GM10266 (cell line): ENCODE measurements at regions not wholly inside any gene's neighbourhood (a gene's known extent, or its start where the extent isn't known, plus 50 kb on each side); places are given as distances from the start of the nearest gene placed in this dataset.

Experiments used
- DNase-seq: peaks from one replicate; pipeline ENCODE4 v3.0.0; 2012; ENCODE audit errors: extremely low spot score
- TF ChIP-seq, protein P1 (sequence below): IDR thresholded peaks from 2 replicates; pipeline ENCODE4 v1.5.1; 2012; ENCODE audit warnings: mild to moderate bottlenecking, low read depth; ENCODE audit not compliant: control insufficient read depth, insufficient read depth; ENCODE audit errors: missing control alignments

DNA sequence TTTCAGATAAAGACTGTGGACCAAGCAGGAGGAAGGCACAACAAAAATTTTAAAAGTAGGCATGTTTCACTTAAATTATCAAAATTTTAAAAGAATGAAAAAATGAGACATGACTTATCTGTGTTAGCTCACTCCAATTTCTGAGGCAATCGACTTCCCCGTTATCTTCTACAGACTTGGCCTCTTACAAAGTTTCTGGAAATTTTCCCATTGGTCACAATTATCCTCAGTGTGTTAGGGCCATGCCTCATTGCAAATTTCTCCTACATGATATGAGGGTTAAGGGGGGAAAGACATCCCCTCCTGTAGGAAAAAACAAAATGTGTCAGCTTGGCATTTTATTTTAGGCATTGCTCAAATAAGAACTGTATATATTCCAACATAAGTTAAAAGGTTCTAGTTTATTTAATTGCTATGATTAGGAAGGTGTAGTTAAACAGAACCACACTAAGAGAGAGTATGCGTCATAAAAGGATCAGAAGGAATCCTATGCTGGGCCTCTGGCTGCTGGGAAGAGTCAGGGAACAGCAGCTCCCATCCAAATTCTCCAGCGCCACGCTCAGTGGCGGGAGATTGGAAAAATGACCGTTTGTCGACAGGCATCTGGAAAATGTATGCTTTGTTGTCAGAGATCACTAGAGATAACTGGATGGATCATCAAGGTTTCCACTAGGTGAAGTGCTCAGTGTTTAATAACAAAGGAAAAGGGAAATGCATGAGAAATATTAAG, 463.6 kb upstream of the NR2F2 start:
- DNase-seq: no peak
- TF ChIP-seq, protein P1, sequence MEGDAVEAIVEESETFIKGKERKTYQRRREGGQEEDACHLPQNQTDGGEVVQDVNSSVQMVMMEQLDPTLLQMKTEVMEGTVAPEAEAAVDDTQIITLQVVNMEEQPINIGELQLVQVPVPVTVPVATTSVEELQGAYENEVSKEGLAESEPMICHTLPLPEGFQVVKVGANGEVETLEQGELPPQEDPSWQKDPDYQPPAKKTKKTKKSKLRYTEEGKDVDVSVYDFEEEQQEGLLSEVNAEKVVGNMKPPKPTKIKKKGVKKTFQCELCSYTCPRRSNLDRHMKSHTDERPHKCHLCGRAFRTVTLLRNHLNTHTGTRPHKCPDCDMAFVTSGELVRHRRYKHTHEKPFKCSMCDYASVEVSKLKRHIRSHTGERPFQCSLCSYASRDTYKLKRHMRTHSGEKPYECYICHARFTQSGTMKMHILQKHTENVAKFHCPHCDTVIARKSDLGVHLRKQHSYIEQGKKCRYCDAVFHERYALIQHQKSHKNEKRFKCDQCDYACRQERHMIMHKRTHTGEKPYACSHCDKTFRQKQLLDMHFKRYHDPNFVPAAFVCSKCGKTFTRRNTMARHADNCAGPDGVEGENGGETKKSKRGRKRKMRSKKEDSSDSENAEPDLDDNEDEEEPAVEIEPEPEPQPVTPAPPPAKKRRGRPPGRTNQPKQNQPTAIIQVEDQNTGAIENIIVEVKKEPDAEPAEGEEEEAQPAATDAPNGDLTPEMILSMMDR: no peak

DNA sequence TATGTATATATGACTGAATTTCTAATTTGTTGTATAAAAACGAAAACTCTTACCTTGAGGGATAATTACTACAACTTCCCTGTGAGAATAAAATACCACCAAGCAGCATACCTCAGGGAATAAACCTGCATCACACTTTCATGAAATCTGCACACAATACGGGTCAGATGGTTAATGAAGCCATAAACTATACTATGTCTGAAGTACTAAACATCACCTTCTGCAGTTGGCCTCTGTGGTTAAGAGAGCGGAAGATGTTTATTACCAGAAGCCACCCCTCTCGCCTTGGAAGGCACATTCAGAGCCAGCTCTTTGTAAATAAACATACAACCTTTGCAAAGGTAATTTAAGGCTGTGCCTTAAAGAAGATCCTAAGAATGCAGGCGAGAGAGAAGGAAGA, 462.1 kb upstream of the NR2F2 start:
- no peak for DNase-seq
- TF ChIP-seq, protein P1: no peak

DNA sequence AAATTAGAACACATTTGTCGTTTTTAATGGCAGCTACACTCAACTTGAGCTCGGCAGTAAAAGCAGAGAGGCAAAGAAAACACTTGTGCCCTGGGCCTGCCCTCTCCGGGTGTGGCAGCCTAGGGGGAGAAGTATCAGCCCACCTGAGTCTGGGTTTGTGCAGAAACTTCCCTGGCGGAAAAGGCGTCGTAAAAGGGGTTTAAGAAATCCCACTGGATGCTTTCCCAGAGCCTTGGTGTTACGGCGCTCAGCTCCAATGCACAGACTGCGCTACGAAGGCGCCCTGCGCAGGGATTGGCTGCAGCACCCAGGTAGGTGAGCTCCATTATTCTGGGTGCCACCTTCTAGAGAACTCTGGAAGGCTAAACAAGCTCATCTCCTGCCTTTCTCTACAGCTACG, 461.5 kb upstream of the NR2F2 start:
- DNase-seq: no peak
- TF ChIP-seq, protein P1: no peak

DNA sequence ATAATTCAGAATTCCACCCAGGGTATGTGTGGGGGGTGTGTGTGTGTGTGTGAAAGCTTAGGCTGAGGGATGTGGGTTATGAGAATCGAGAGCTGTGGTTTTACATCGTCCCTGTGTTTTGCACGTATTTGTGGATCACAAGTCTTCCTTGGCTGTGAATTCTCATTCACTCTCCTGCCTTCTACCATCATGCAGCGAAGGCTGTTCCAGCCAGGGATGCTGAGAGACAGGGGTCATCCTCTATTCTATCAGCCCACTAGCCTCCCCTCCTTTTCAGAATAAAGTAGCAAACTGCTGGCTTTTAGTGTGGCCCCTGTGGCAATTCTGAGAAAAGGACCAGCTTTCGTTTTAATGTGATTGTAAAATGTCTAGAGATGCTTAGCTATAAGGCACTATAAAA, 460.6 kb upstream of the NR2F2 start:
- no peak for DNase-seq
- TF ChIP-seq, protein P1: no peak

DNA sequence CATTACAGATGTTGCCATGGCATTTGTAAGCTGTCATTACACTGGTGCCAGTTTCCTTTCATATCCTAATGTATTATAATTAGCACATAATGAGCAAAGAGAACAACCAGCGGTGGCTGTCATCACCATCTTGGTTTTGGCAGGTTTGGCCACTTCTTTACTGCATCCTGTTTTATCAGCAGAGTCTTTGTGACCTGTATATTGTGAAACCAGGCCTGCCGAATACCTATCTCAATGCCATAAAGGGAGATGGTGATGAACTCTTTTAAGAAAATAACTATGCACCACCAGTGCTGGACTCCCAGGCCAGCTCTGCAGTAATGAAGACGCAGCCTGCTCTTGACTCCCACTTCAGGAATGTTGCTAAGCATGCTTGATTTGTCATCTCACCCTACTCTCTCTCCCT, 458.1 kb upstream of the NR2F2 start:
- TF ChIP-seq, protein P1: no peak
- DNase-seq: no peak

DNA sequence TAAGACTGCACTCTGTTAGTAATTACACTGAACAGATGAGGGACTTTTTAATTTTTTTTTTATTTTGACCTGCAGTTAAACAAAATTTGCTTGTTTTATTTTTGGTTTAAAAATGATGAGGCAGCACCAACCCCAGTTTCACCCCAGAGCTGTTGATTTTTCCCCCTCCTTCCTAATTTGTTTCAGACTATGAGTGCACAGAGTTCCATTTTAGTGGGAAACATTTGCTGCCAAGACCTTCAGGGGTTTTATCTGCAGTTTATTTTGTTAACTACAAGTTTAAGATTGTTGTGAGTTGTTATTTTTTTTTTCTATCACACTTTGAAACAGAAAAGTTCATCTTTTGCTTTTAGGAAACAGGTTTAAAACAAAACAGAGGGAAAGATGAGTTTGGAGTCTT, 455.9 kb upstream of the NR2F2 start:
- DNase-seq: no peak
- TF ChIP-seq, protein P1: no peak

DNA sequence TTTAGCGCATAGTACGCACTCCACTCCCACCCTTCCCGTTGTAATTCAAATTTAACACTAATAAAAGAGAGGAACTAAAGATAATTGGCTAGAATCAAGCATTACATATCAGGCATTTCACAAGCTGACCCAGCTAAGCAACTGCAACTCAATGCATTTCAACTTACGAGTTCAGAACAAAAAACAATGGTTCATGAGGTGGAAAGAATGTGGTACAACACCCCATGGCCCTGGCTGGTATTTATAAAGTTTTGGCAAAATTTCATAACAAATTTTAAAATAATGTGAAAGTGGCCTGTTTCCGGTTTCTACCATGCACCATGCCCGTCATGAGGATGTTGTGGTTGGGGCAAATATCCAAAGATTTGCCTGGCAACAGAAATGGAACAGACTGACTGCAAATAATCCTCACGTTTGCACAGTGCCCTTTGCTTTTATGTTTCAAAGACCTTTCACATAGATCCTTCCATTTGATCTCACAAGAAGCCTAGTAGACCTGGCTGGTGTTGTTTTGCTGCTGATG, 455.3 kb upstream of the NR2F2 start:
- TF ChIP-seq, protein P1: no peak
- no peak for DNase-seq
